CD4-positive, alpha-beta memory T cell (primary cell): ENCODE measurements at regions not wholly inside any gene's neighbourhood (a gene's known extent, or its start where the extent isn't known, plus 50 kb on each side); places are given as distances from the start of the nearest gene placed in this dataset.

Experiments used
- CTCF ChIA-PET: fragments of 350-600 bp; sonication (Branson Sonifier 250); formaldehyde crosslinking; loops from one replicate; lab custom pipeline; 2021; ENCODE audit warnings: inconsistent platforms; ENCODE audit not compliant: partially characterized antibody; lab: Charles Lee
- POLR2A ChIA-PET: fragments of 350-600 bp; sonication (Branson Sonifier 250); formaldehyde crosslinking; loops from one replicate; lab custom pipeline; 2021; ENCODE audit not compliant: partially characterized antibody; lab: Charles Lee
- DNase-seq, 5 donors: peaks; one replicate each; pipeline versions ENCODE4 v3.0.0 to v3.0.0-alpha.2; 2020 to 2022; ENCODE audit warnings: mixed read lengths in 1 of 5
- H3K27ac ChIP-seq: one replicate; pipeline ENCODE4 v1.7.0; 2013; ENCODE audit warnings: low read depth, low read length
- H3K27me3 ChIP-seq: 2 replicates; pipeline ENCODE4 v1.7.0; 2013; ENCODE audit warnings: mild to moderate bottlenecking, low read length, moderate library complexity; ENCODE audit not compliant: insufficient read depth
- H3K36me3 ChIP-seq: 2 replicates; pipeline ENCODE4 v1.7.0; 2013; ENCODE audit warnings: mild to moderate bottlenecking, low read length, moderate library complexity; ENCODE audit not compliant: insufficient read depth
- H3K4me1 ChIP-seq: 2 replicates; pipeline ENCODE4 v1.7.0; 2013; ENCODE audit warnings: mild to moderate bottlenecking, low read length, moderate library complexity; ENCODE audit not compliant: insufficient read depth
- H3K4me3 ChIP-seq, 2 donors: one replicate each; pipeline ENCODE4 v1.7.0; 2013; ENCODE audit warnings: low read length in 2 of 2, mild to moderate bottlenecking in 1 of 2
- H3K9me3 ChIP-seq, 2 donors: one replicate each; pipeline ENCODE4 v1.7.0; 2013; ENCODE audit warnings: low read length in 2 of 2, control low read depth in 1 of 2; ENCODE audit not compliant: control insufficient read depth in 1 of 2
- H3K27ac Mint-ChIP-seq, 7 donors: one replicate each; pipeline ENCODE4 v1.8.0; 2020 to 2021; ENCODE audit warnings: mixed read lengths in 7 of 7, mild to moderate bottlenecking in 6 of 7, inconsistent platforms in 3 of 7, moderate library complexity in 3 of 7
- H3K27me3 Mint-ChIP-seq, 2 donors: one replicate each; pipeline ENCODE4 v1.8.0; 2020 to 2021; ENCODE audit warnings: mixed read lengths in 2 of 2
- H3K36me3 Mint-ChIP-seq, 2 donors: one replicate each; pipeline ENCODE4 v1.8.0; 2020 to 2021; ENCODE audit warnings: mixed read lengths in 2 of 2, inconsistent platforms in 1 of 2, mild to moderate bottlenecking in 1 of 2
- H3K4me1 Mint-ChIP-seq, 4 donors: one replicate each; pipeline ENCODE4 v1.8.0; 2020 to 2021; ENCODE audit warnings: mixed read lengths in 4 of 4, mild to moderate bottlenecking in 1 of 4
- H3K4me3 Mint-ChIP-seq, 8 donors: one replicate each; pipeline ENCODE4 v1.8.0; 2020 to 2021; ENCODE audit warnings: mixed read lengths in 8 of 8, mild to moderate bottlenecking in 7 of 8, moderate library complexity in 6 of 8, inconsistent platforms in 3 of 8
- H3K9me3 Mint-ChIP-seq, 8 donors: one replicate each; pipeline ENCODE4 v1.8.0; 2020 to 2021; ENCODE audit warnings: mixed read lengths in 8 of 8, mild to moderate bottlenecking in 5 of 8, inconsistent platforms in 3 of 8, moderate library complexity in 1 of 8
- intact Hi-C: fragments of 100-400 bp; cut with micrococcal nuclease; formaldehyde crosslinking; loops from one replicate; pipeline ENCODE4 v1.15.1; 2023

DNA sequence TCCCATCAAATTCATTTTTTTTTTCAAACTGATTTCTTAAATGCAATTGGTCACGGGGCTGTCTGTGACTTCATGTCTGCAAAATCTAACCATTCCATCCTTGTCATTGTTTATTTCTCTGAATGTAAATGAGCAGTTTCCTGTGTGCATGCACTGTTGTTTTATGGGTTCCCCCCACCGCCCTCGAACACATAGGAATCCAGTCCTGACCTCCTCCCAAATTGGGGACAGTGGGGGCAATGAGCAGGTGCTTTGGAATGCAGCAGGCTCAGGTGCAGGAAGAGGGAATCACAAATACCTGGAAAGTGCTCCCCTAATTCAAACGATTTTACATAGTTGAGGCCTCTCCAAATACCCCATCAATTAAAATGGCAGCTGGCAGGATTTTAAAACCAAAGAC lies 62.6 kb upstream of the ESRRB start:
- CTCF ChIA-PET, result no interaction called here
- intact Hi-C loops, result no loop called here
- H3K36me3 Mint-ChIP-seq, result no peaks in the 10 kb centered on the region
- POLR2A ChIA-PET, result no interaction called here
- no peak overlapping the region for H3K4me3 Mint-ChIP-seq
- DNase-seq, result no peak
- Histone ChIP-seq H3K27ac (no peak overlapping the region), H3K4me3 (no peak overlapping the region), H3K27me3 (no peaks in the 10 kb centered on the region), H3K4me1 (no peaks in the 10 kb centered on the region), H3K36me3 (no peaks in the 10 kb centered on the region), H3K9me3 (no peaks in the 10 kb centered on the region)
- H3K4me1 Mint-ChIP-seq, result peaks cover 3 to 9% (median 7%) of the 10 kb centered on the region in 4 donors
- H3K27me3 Mint-ChIP-seq, result peaks cover 31 to 36% of the 10 kb centered on the region in 2 donors
- H3K27ac Mint-ChIP-seq, result no peak overlapping the region
- H3K9me3 Mint-ChIP-seq, result peaks cover 0 to 1% (median 0%) of the 10 kb centered on the region in 8 donors

DNA sequence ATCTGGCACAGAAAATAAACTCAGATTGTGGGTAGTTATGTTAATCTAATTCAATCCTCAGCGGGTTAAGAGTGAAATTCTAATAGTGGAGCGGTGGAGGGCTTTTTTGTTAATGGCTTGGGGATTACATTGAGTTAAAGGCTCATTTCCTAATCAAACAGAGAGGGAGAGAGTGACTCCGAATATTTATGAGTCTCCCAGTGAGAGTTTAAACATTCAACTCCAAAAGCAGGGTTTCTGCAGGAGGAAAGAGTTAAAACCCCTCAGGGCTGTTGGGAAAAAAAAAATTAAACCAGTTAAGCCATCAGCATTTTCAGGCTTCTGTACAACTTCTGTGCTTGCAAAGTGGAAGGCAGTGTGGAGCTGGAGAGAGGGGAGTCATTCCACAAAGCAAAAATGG lies 62.1 kb upstream of the ESRRB start:
- Mint-ChIP-seq H3K4me3 (no peak overlapping the region), H3K27ac (no peak overlapping the region), H3K27me3 (peaks cover 27 to 34% of the 10 kb centered on the region in 2 donors), H3K9me3 (peaks cover 0 to 1% (median 0%) of the 10 kb centered on the region in 8 donors), H3K36me3 (no peaks in the 10 kb centered on the region), H3K4me1 (peaks cover 3 to 9% (median 7%) of the 10 kb centered on the region in 4 donors)
- no peaks in the 10 kb centered on the region for H3K4me1 ChIP-seq
- no peak for DNase-seq
- no peaks in the 10 kb centered on the region for H3K9me3 ChIP-seq
- no peaks in the 10 kb centered on the region for H3K36me3 ChIP-seq
- no peaks in the 10 kb centered on the region for H3K27me3 ChIP-seq
- no peak overlapping the region for H3K4me3 ChIP-seq
- CTCF ChIA-PET, result no interaction called here
- no peak overlapping the region for H3K27ac ChIP-seq
- intact Hi-C loops, result no loop called here
- POLR2A ChIA-PET, result no interaction called here

- Histone ChIP-seq H3K9me3 (no peaks in the 10 kb centered on the region), H3K27me3 (no peaks in the 10 kb centered on the region), H3K27ac (no peak overlapping the region), H3K4me1 (no peaks in the 10 kb centered on the region), H3K4me3 (no peak overlapping the region), H3K36me3 (no peaks in the 10 kb centered on the region)
- no peaks in the 10 kb centered on the region for H3K36me3 Mint-ChIP-seq
- ChIA-PET POLR2A (no interaction called here), CTCF (no interaction called here)
- peaks cover 0 to 1% (median 0%) of the 10 kb centered on the region in 8 donors for H3K9me3 Mint-ChIP-seq
- no peak overlapping the region for H3K4me3 Mint-ChIP-seq
- no peak for DNase-seq
- H3K4me1 Mint-ChIP-seq, result peaks cover 3 to 9% (median 7%) of the 10 kb centered on the region in 4 donors
- no peak overlapping the region for H3K27ac Mint-ChIP-seq
- intact Hi-C loops, result no loop called here
- peaks cover 24 to 30% of the 10 kb centered on the region in 2 donors for H3K27me3 Mint-ChIP-seq
Observed at GRCh38 chr14:76314521-76315034, 61.4 kb upstream of the ESRRB start.

- Mint-ChIP-seq H3K9me3 (peaks cover 0 to 1% (median 0%) of the 10 kb centered on the region in 8 donors), H3K27me3 (peaks cover 3 to 8% of the 10 kb centered on the region in 2 donors), H3K4me1 (no peaks in the 10 kb centered on the region), H3K4me3 (peak overlapping the region in 1 of 8 donors; percentile 13), H3K36me3 (no peaks in the 10 kb centered on the region), H3K27ac (no peak overlapping the region)
- no peaks in the 10 kb centered on the region for H3K4me1 ChIP-seq
- H3K9me3 ChIP-seq, result no peaks in the 10 kb centered on the region
- intact Hi-C loops, result no loop called here
- H3K27me3 ChIP-seq, result no peaks in the 10 kb centered on the region
- no peak for DNase-seq
- H3K27ac ChIP-seq, result no peak overlapping the region
- CTCF ChIA-PET, result no interaction called here
- H3K36me3 ChIP-seq, result no peaks in the 10 kb centered on the region
- no peak overlapping the region for H3K4me3 ChIP-seq
- POLR2A ChIA-PET, result no interaction called here
Observed at GRCh38 chr14:76320486-76320885, 55.5 kb upstream of the ESRRB start.

- no peak for DNase-seq
- intact Hi-C loops, result no loop called here
- no peaks in the 10 kb centered on the region for H3K4me1 Mint-ChIP-seq
- H3K9me3 Mint-ChIP-seq, result peaks cover 0 to 1% (median 0%) of the 10 kb centered on the region in 8 donors
- H3K4me3 ChIP-seq, result no peak overlapping the region
- H3K9me3 ChIP-seq, result no peaks in the 10 kb centered on the region
- no peaks in the 10 kb centered on the region for H3K36me3 ChIP-seq
- H3K27ac Mint-ChIP-seq, result no peak overlapping the region
- H3K36me3 Mint-ChIP-seq, result no peaks in the 10 kb centered on the region
- H3K27me3 ChIP-seq, result no peaks in the 10 kb centered on the region
- ChIA-PET POLR2A (no interaction called here), CTCF (no interaction called here)
- no peak overlapping the region for H3K27ac ChIP-seq
- H3K27me3 Mint-ChIP-seq, result peaks cover 3 to 9% of the 10 kb centered on the region in 2 donors
- H3K4me1 ChIP-seq, result no peaks in the 10 kb centered on the region
- no peak overlapping the region for H3K4me3 Mint-ChIP-seq
Observed at GRCh38 chr14:76320975-76321374, 55.0 kb upstream of the ESRRB start.

- Mint-ChIP-seq H3K27ac (peak overlapping the region in 1 of 7 donors; percentile 63), H3K4me3 (no peak overlapping the region), H3K9me3 (no peaks in the 10 kb centered on the region), H3K27me3 (peaks cover 9 to 20% of the 10 kb centered on the region in 2 donors), H3K4me1 (no peaks in the 10 kb centered on the region), H3K36me3 (no peaks in the 10 kb centered on the region)
- H3K4me3 ChIP-seq, result no peak overlapping the region
- intact Hi-C loops, result no loop called here
- ChIA-PET CTCF (no interaction called here), POLR2A (no interaction called here)
- no peak overlapping the region for H3K27ac ChIP-seq
- no peaks in the 10 kb centered on the region for H3K9me3 ChIP-seq
- H3K4me1 ChIP-seq, result no peaks in the 10 kb centered on the region
- no peaks in the 10 kb centered on the region for H3K36me3 ChIP-seq
- H3K27me3 ChIP-seq, result no peaks in the 10 kb centered on the region
- DNase-seq, result no peak
Observed at GRCh38 chr14:76322594-76323220, 53.2 kb upstream of the ESRRB start.

- H3K27ac Mint-ChIP-seq, result no peak overlapping the region
- Histone ChIP-seq H3K9me3 (no peaks in the 10 kb centered on the region), H3K4me1 (no peaks in the 10 kb centered on the region), H3K36me3 (no peaks in the 10 kb centered on the region), H3K27ac (no peak overlapping the region), H3K27me3 (no peaks in the 10 kb centered on the region), H3K4me3 (no peak overlapping the region)
- peaks cover 14 to 27% of the 10 kb centered on the region in 2 donors for H3K27me3 Mint-ChIP-seq
- no peaks in the 10 kb centered on the region for H3K4me1 Mint-ChIP-seq
- CTCF ChIA-PET, result no interaction called here
- no peak overlapping the region for H3K4me3 Mint-ChIP-seq
- no peaks in the 10 kb centered on the region for H3K9me3 Mint-ChIP-seq
- DNase-seq, result no peak
- POLR2A ChIA-PET, result no interaction called here
- intact Hi-C loops, result no loop called here
- H3K36me3 Mint-ChIP-seq, result no peaks in the 10 kb centered on the region
Observed at GRCh38 chr14:76323331-76324050, 52.4 kb upstream of the ESRRB start.
